Gastroesophageal sphincter (tissue), 3 donors: ENCODE measurements at regions not wholly inside any gene's neighbourhood (a gene's known extent, or its start where the extent isn't known, plus 50 kb on each side); places are given as distances from the start of the nearest gene placed in this dataset.
"Not testable (repeated sequence)": the region's sequence is repeated elsewhere in the genome, so short reads cannot be mapped to it uniquely, and the experiment has no call there.

ENCODE experiments used
- POLR2A ChIP-seq, 2 donors: fragments of 450-650 bp; IDR thresholded peaks; one replicate each; pipeline ENCODE4 v1.6.1; 2017; ENCODE audit warnings: antibody characterized with exemption in 2 of 2, mild to moderate bottlenecking in 2 of 2, moderate library complexity in 1 of 2
- TF ChIP-seq, protein P1 (sequence below), 4 experiments: fragments of 200-600 bp in 2 of 4; fragments of 450-650 bp in 2 of 4; sonication (generic) in 1 of 4; IDR thresholded peaks; one replicate each; pipeline ENCODE4 v1.5.1; 2017 to 2019; ENCODE audit warnings: antibody characterized with exemption in 4 of 4, mild to moderate bottlenecking in 2 of 4, moderate library complexity in 2 of 4

DNA sequence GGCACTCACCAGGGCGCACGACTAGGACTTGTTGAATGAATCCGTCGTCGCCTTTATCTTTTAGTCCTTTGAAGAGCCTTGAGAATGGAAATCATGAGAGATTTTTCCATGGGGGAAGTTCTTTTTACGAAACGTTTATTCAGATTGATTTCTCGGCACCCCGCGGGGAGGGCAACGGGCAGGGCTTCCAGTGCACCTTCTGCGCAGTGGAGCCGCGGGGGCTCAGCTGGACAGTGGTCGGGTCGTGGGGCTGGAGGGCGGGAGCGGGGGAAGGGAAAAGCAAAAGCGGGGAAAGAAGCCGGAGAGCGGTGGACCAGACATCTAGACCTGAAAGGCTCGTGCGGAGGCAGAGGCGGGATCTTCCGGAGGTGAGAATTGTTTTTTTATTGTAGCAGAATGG lies 50.6 kb upstream of the NBPF20 start:
- TF ChIP-seq, protein P1, sequence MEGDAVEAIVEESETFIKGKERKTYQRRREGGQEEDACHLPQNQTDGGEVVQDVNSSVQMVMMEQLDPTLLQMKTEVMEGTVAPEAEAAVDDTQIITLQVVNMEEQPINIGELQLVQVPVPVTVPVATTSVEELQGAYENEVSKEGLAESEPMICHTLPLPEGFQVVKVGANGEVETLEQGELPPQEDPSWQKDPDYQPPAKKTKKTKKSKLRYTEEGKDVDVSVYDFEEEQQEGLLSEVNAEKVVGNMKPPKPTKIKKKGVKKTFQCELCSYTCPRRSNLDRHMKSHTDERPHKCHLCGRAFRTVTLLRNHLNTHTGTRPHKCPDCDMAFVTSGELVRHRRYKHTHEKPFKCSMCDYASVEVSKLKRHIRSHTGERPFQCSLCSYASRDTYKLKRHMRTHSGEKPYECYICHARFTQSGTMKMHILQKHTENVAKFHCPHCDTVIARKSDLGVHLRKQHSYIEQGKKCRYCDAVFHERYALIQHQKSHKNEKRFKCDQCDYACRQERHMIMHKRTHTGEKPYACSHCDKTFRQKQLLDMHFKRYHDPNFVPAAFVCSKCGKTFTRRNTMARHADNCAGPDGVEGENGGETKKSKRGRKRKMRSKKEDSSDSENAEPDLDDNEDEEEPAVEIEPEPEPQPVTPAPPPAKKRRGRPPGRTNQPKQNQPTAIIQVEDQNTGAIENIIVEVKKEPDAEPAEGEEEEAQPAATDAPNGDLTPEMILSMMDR (IDR thresholded peaks at IDR 0.05): not testable (repeated sequence)
- TF ChIP-seq POLR2A (IDR thresholded peaks at IDR 0.05): not testable (repeated sequence)
